ENCODE measurements at regions not wholly inside any gene's neighbourhood (a gene's known extent, or its start where the extent isn't known, plus 50 kb on each side); places are given as distances from the start of the nearest gene placed in this dataset.

- TF ChIP-seq CTCF (IDR thresholded peaks at IDR 0.05 in 2 of 3, conservative IDR thresholded peaks at IDR 0.05 in 1 of 3; ENCODE audit: insufficient read depth in 2 of 3, low read depth in 1 of 3, low read length in 3 of 3) (no peak), CTBP1 (IDR thresholded peaks at IDR 0.05; ENCODE audit: borderline replicate concordance) (no peak), KLF10 (CRISPR knock-in tag; IDR thresholded peaks at IDR 0.05) (no peak), POLR2A (conservative IDR thresholded peaks at IDR 0.05) (no peak), POLR2AphosphoS5 (IDR thresholded peaks at IDR 0.05; ENCODE audit: control insufficient read depth, insufficient read depth, low read depth, low read length) (no peak), CBX1 (IDR thresholded peaks at IDR 0.05; ENCODE audit: low read depth) (no peak), FOXM1 (IDR thresholded peaks at IDR 0.05; ENCODE audit: low read depth) (no peak), FOXM1 (CRISPR knock-in tag; IDR thresholded peaks at IDR 0.05; ENCODE audit: low read depth) (no peak), NFIC (IDR thresholded peaks at IDR 0.05) (no peak), DDX20 (tag; IDR thresholded peaks at IDR 0.05; ENCODE audit: low read depth) (no peak), HDAC2 (IDR thresholded peaks at IDR 0.05) (no peak), USF1 (CRISPR knock-in tag; IDR thresholded peaks at IDR 0.05) (no peak), EHMT2 (IDR thresholded peaks at IDR 0.05) (no peak), EZH2 (IDR thresholded peaks at IDR 0.05; ENCODE audit: borderline replicate concordance, low read depth, low read length) (no peak), BHLHE40 (IDR thresholded peaks at IDR 0.05; ENCODE audit: low read length) (no peak)
Observed at GRCh38 chr9:86766912-86767311, 180.4 kb downstream of the GAS1 start.

Measured in K562 (cell line).